ENCODE measurements at regions not wholly inside any gene's neighbourhood (a gene's known extent, or its start where the extent isn't known, plus 50 kb on each side); places are given as distances from the start of the nearest gene placed in this dataset.

GRCh38 chr2:155498106-155498505, 799.6 kb downstream of the KCNJ3 start:
- TF ChIP-seq CTCF (IDR thresholded peaks at IDR 0.05 in 4 of 5, conservative IDR thresholded peaks at IDR 0.05 in 1 of 5) (no peak), POLR2A (IDR thresholded peaks at IDR 0.05) (no peak)
